ENCODE measurements at regions not wholly inside any gene's neighbourhood (a gene's known extent, or its start where the extent isn't known, plus 50 kb on each side); places are given as distances from the start of the nearest gene placed in this dataset.

- peak; percentile 8 for DNase-seq (ENCODE audit: low read depth)
- ChIA-PET CTCF (interaction anchor here (0.5 to 1.8 kb wide), 9 partner anchors 10 to 420 kb away, joined by 3 to 8 read pairs (median 4); no protein-coding TSS in a partner anchor), POLR2A (no interaction called here)
- TF ChIP-seq CTCF (IDR thresholded peaks at IDR 0.05; ENCODE audit: insufficient read depth, low read depth, low read length), result peak; percentile 81
- peak overlapping the region; percentile 38 for H3K4me3 ChIP-seq (ENCODE audit: low read depth, low read length)
- peaks cover 2% of the 10 kb centered on the region; the same call in 1 of the 2 replicates for H3K27me3 ChIP-seq (ENCODE audit: control insufficient read depth, insufficient read depth, low read length)
- H3K36me3 ChIP-seq (ENCODE audit: control insufficient read depth, insufficient read depth, low read length), result no peaks in the 10 kb centered on the region
These were observed 78.9 kb downstream of the OLIG3 start for GRCh38 chr6:137415127-137415833.

GRCh38 chr6:137414599-137414998, 79.6 kb downstream of the OLIG3 start:
- CTCF ChIA-PET, result interaction anchor here (1.2 to 1.8 kb wide), 3 partner anchors 12 to 324 kb away, joined by 4 to 8 read pairs (median 4); no protein-coding TSS in a partner anchor

GRCh38 chr6:137413482-137413881, 80.7 kb downstream of the OLIG3 start:
- no peak for TF ChIP-seq CTCF (IDR thresholded peaks at IDR 0.05; ENCODE audit: insufficient read depth, low read depth, low read length)
- Histone ChIP-seq H3K27me3 (ENCODE audit: control insufficient read depth, insufficient read depth, low read length) (peaks cover 2% of the 10 kb centered on the region; the same call in 1 of the 2 replicates), H3K4me3 (ENCODE audit: low read depth, low read length) (no peak overlapping the region), H3K36me3 (ENCODE audit: control insufficient read depth, insufficient read depth, low read length) (no peaks in the 10 kb centered on the region)
- no peak for DNase-seq (ENCODE audit: low read depth)
- CTCF ChIA-PET, result interaction anchor here (0.6 to 1.1 kb wide), 2 partner anchors 8 to 319 kb away, joined by 3 to 4 read pairs; no protein-coding TSS in a partner anchor
- POLR2A ChIA-PET, result no interaction called here

More at GRCh38 chr6:137414599-137414998, 79.6 kb downstream of the OLIG3 start:
- no peak for TF ChIP-seq CTCF (IDR thresholded peaks at IDR 0.05; ENCODE audit: insufficient read depth, low read depth, low read length)
- POLR2A ChIA-PET, result no interaction called here
- H3K36me3 ChIP-seq (ENCODE audit: control insufficient read depth, insufficient read depth, low read length), result no peaks in the 10 kb centered on the region
- DNase-seq (ENCODE audit: low read depth), result no peak
- no peak overlapping the region for H3K4me3 ChIP-seq (ENCODE audit: low read depth, low read length)
- H3K27me3 ChIP-seq (ENCODE audit: control insufficient read depth, insufficient read depth, low read length), result peaks cover 2% of the 10 kb centered on the region; the same call in 1 of the 2 replicates

GRCh38 chr6:137412562-137412961, 81.6 kb downstream of the OLIG3 start:
- POLR2A ChIA-PET, result no interaction called here
- CTCF ChIA-PET, result interaction anchor here (0.6 kb wide), 1 partner anchor 607 kb away, joined by 3 read pairs; no protein-coding TSS in a partner anchor
- H3K36me3 ChIP-seq (ENCODE audit: control insufficient read depth, insufficient read depth, low read length), result no peaks in the 10 kb centered on the region
- H3K4me3 ChIP-seq (ENCODE audit: low read depth, low read length), result no peak overlapping the region
- TF ChIP-seq CTCF (IDR thresholded peaks at IDR 0.05; ENCODE audit: insufficient read depth, low read depth, low read length), result no peak
- DNase-seq (ENCODE audit: low read depth), result no peak
- H3K27me3 ChIP-seq (ENCODE audit: control insufficient read depth, insufficient read depth, low read length), result peaks cover 2% of the 10 kb centered on the region; the same call in 1 of the 2 replicates

GRCh38 chr6:137409266-137409777, 84.9 kb downstream of the OLIG3 start:
- Histone ChIP-seq H3K36me3 (ENCODE audit: control insufficient read depth, insufficient read depth, low read length) (no peaks in the 10 kb centered on the region), H3K4me3 (ENCODE audit: low read depth, low read length) (no peak overlapping the region), H3K27me3 (ENCODE audit: control insufficient read depth, insufficient read depth, low read length) (peaks cover 1% of the 10 kb centered on the region; the same call in 1 of the 2 replicates)
- CTCF ChIA-PET, result no interaction called here
- DNase-seq (ENCODE audit: low read depth), result no peak
- POLR2A ChIA-PET, result no interaction called here
- no peak for TF ChIP-seq CTCF (IDR thresholded peaks at IDR 0.05; ENCODE audit: insufficient read depth, low read depth, low read length)

Data from BJ (cell line).